ENCODE measurements at regions not wholly inside any gene's neighbourhood (a gene's known extent, or its start where the extent isn't known, plus 50 kb on each side); places are given as distances from the start of the nearest gene placed in this dataset.

- Histone ChIP-seq H3K36me3 (ENCODE audit: control insufficient read depth in 1 of 2, insufficient read depth in 2 of 2, low read length in 2 of 2) (no peaks in the 10 kb centered on the region), H3K9ac (ENCODE audit: low read depth in 1 of 2, low read length in 2 of 2) (no peak overlapping the region), H3K27ac (ENCODE audit: low read depth, low read length) (no peak overlapping the region), H3K4me3 (ENCODE audit: low read depth in 1 of 2, low read length in 2 of 2) (no peak overlapping the region), H3K27me3 (ENCODE audit: control insufficient read depth in 1 of 2, insufficient read depth in 2 of 2, low read length in 2 of 2) (no peaks in the 10 kb centered on the region), H3K4me1 (ENCODE audit: control insufficient read depth in 1 of 2, insufficient read depth in 2 of 2, low read length in 2 of 2) (no peaks in the 10 kb centered on the region), H3K9me3 (ENCODE audit: control insufficient read depth in 1 of 2, low read length in 2 of 2) (no peaks in the 10 kb centered on the region)
These were observed 127.0 kb upstream of the MON1B start for GRCh38 chr16:77064037-77064436.

- Histone ChIP-seq H3K4me3 (ENCODE audit: low read depth in 1 of 2, low read length in 2 of 2) (no peak overlapping the region), H3K9me3 (ENCODE audit: control insufficient read depth in 1 of 2, low read length in 2 of 2) (no peaks in the 10 kb centered on the region), H3K4me1 (ENCODE audit: control insufficient read depth in 1 of 2, insufficient read depth in 2 of 2, low read length in 2 of 2) (no peaks in the 10 kb centered on the region), H3K36me3 (ENCODE audit: control insufficient read depth in 1 of 2, insufficient read depth in 2 of 2, low read length in 2 of 2) (no peaks in the 10 kb centered on the region), H3K27ac (ENCODE audit: low read depth, low read length) (no peak overlapping the region), H3K9ac (ENCODE audit: low read depth in 1 of 2, low read length in 2 of 2) (no peak overlapping the region), H3K27me3 (ENCODE audit: control insufficient read depth in 1 of 2, insufficient read depth in 2 of 2, low read length in 2 of 2) (no peaks in the 10 kb centered on the region)
These were observed 124.0 kb upstream of the MON1B start for GRCh38 chr16:77066896-77067496.

GRCh38 chr16:77067900-77068299 lies 123.1 kb upstream of the MON1B start:
- no peak overlapping the region for H3K9ac ChIP-seq (ENCODE audit: low read depth in 1 of 2, low read length in 2 of 2)
- no peak overlapping the region for H3K27ac ChIP-seq (ENCODE audit: low read depth, low read length)
- H3K4me3 ChIP-seq (ENCODE audit: low read depth in 1 of 2, low read length in 2 of 2), result no peak overlapping the region
- H3K27me3 ChIP-seq (ENCODE audit: control insufficient read depth in 1 of 2, insufficient read depth in 2 of 2, low read length in 2 of 2), result no peaks in the 10 kb centered on the region
- H3K9me3 ChIP-seq (ENCODE audit: control insufficient read depth in 1 of 2, low read length in 2 of 2), result no peaks in the 10 kb centered on the region
- H3K36me3 ChIP-seq (ENCODE audit: control insufficient read depth in 1 of 2, insufficient read depth in 2 of 2, low read length in 2 of 2), result no peaks in the 10 kb centered on the region
- H3K4me1 ChIP-seq (ENCODE audit: control insufficient read depth in 1 of 2, insufficient read depth in 2 of 2, low read length in 2 of 2), result no peaks in the 10 kb centered on the region

- H3K9ac ChIP-seq (ENCODE audit: low read depth in 1 of 2, low read length in 2 of 2), result no peak overlapping the region
- H3K4me3 ChIP-seq (ENCODE audit: low read depth in 1 of 2, low read length in 2 of 2), result no peak overlapping the region
- H3K36me3 ChIP-seq (ENCODE audit: control insufficient read depth in 1 of 2, insufficient read depth in 2 of 2, low read length in 2 of 2), result no peaks in the 10 kb centered on the region
- no peaks in the 10 kb centered on the region for H3K4me1 ChIP-seq (ENCODE audit: control insufficient read depth in 1 of 2, insufficient read depth in 2 of 2, low read length in 2 of 2)
- no peak overlapping the region for H3K27ac ChIP-seq (ENCODE audit: low read depth, low read length)
- H3K9me3 ChIP-seq (ENCODE audit: control insufficient read depth in 1 of 2, low read length in 2 of 2), result no peaks in the 10 kb centered on the region
- H3K27me3 ChIP-seq (ENCODE audit: control insufficient read depth in 1 of 2, insufficient read depth in 2 of 2, low read length in 2 of 2), result no peaks in the 10 kb centered on the region
These were observed 122.6 kb upstream of the MON1B start for GRCh38 chr16:77068402-77068801.

GRCh38 chr16:77069929-77070328 lies 121.1 kb upstream of the MON1B start:
- H3K9ac ChIP-seq (ENCODE audit: low read depth in 1 of 2, low read length in 2 of 2), result no peak overlapping the region
- H3K4me1 ChIP-seq (ENCODE audit: control insufficient read depth in 1 of 2, insufficient read depth in 2 of 2, low read length in 2 of 2), result no peaks in the 10 kb centered on the region
- H3K27me3 ChIP-seq (ENCODE audit: control insufficient read depth in 1 of 2, insufficient read depth in 2 of 2, low read length in 2 of 2), result no peaks in the 10 kb centered on the region
- no peak overlapping the region for H3K27ac ChIP-seq (ENCODE audit: low read depth, low read length)
- no peaks in the 10 kb centered on the region for H3K9me3 ChIP-seq (ENCODE audit: control insufficient read depth in 1 of 2, low read length in 2 of 2)
- no peaks in the 10 kb centered on the region for H3K36me3 ChIP-seq (ENCODE audit: control insufficient read depth in 1 of 2, insufficient read depth in 2 of 2, low read length in 2 of 2)
- no peak overlapping the region for H3K4me3 ChIP-seq (ENCODE audit: low read depth in 1 of 2, low read length in 2 of 2)

GRCh38 chr16:77070683-77071082 lies 120.3 kb upstream of the MON1B start:
- no peak overlapping the region for H3K9ac ChIP-seq (ENCODE audit: low read depth in 1 of 2, low read length in 2 of 2)
- H3K36me3 ChIP-seq (ENCODE audit: control insufficient read depth in 1 of 2, insufficient read depth in 2 of 2, low read length in 2 of 2), result no peaks in the 10 kb centered on the region
- H3K27ac ChIP-seq (ENCODE audit: low read depth, low read length), result no peak overlapping the region
- H3K27me3 ChIP-seq (ENCODE audit: control insufficient read depth in 1 of 2, insufficient read depth in 2 of 2, low read length in 2 of 2), result no peaks in the 10 kb centered on the region
- no peak overlapping the region for H3K4me3 ChIP-seq (ENCODE audit: low read depth in 1 of 2, low read length in 2 of 2)
- no peaks in the 10 kb centered on the region for H3K9me3 ChIP-seq (ENCODE audit: control insufficient read depth in 1 of 2, low read length in 2 of 2)
- no peaks in the 10 kb centered on the region for H3K4me1 ChIP-seq (ENCODE audit: control insufficient read depth in 1 of 2, insufficient read depth in 2 of 2, low read length in 2 of 2)

- Histone ChIP-seq H3K4me3 (ENCODE audit: low read depth in 1 of 2, low read length in 2 of 2) (no peak overlapping the region), H3K9ac (ENCODE audit: low read depth in 1 of 2, low read length in 2 of 2) (no peak overlapping the region), H3K36me3 (ENCODE audit: control insufficient read depth in 1 of 2, insufficient read depth in 2 of 2, low read length in 2 of 2) (no peaks in the 10 kb centered on the region), H3K27ac (ENCODE audit: low read depth, low read length) (no peak overlapping the region), H3K9me3 (ENCODE audit: control insufficient read depth in 1 of 2, low read length in 2 of 2) (no peaks in the 10 kb centered on the region), H3K27me3 (ENCODE audit: control insufficient read depth in 1 of 2, insufficient read depth in 2 of 2, low read length in 2 of 2) (no peaks in the 10 kb centered on the region), H3K4me1 (ENCODE audit: control insufficient read depth in 1 of 2, insufficient read depth in 2 of 2, low read length in 2 of 2) (no peaks in the 10 kb centered on the region)
These were observed 114.2 kb upstream of the MON1B start for GRCh38 chr16:77076839-77077238.

GRCh38 chr16:77077256-77077922 lies 113.6 kb upstream of the MON1B start:
- H3K9ac ChIP-seq (ENCODE audit: low read depth in 1 of 2, low read length in 2 of 2), result no peak overlapping the region
- H3K27me3 ChIP-seq (ENCODE audit: control insufficient read depth in 1 of 2, insufficient read depth in 2 of 2, low read length in 2 of 2), result no peaks in the 10 kb centered on the region
- H3K9me3 ChIP-seq (ENCODE audit: control insufficient read depth in 1 of 2, low read length in 2 of 2), result no peaks in the 10 kb centered on the region
- H3K27ac ChIP-seq (ENCODE audit: low read depth, low read length), result no peak overlapping the region
- no peak overlapping the region for H3K4me3 ChIP-seq (ENCODE audit: low read depth in 1 of 2, low read length in 2 of 2)
- no peaks in the 10 kb centered on the region for H3K4me1 ChIP-seq (ENCODE audit: control insufficient read depth in 1 of 2, insufficient read depth in 2 of 2, low read length in 2 of 2)
- no peaks in the 10 kb centered on the region for H3K36me3 ChIP-seq (ENCODE audit: control insufficient read depth in 1 of 2, insufficient read depth in 2 of 2, low read length in 2 of 2)

GRCh38 chr16:77085981-77086380 lies 105.0 kb upstream of the MON1B start:
- no peaks in the 10 kb centered on the region for H3K36me3 ChIP-seq (ENCODE audit: control insufficient read depth in 1 of 2, insufficient read depth in 2 of 2, low read length in 2 of 2)
- no peak overlapping the region for H3K27ac ChIP-seq (ENCODE audit: low read depth, low read length)
- H3K9ac ChIP-seq (ENCODE audit: low read depth in 1 of 2, low read length in 2 of 2), result no peak overlapping the region
- no peak overlapping the region for H3K4me3 ChIP-seq (ENCODE audit: low read depth in 1 of 2, low read length in 2 of 2)
- H3K4me1 ChIP-seq (ENCODE audit: control insufficient read depth in 1 of 2, insufficient read depth in 2 of 2, low read length in 2 of 2), result no peaks in the 10 kb centered on the region
- no peaks in the 10 kb centered on the region for H3K27me3 ChIP-seq (ENCODE audit: control insufficient read depth in 1 of 2, insufficient read depth in 2 of 2, low read length in 2 of 2)
- H3K9me3 ChIP-seq (ENCODE audit: control insufficient read depth in 1 of 2, low read length in 2 of 2), result no peaks in the 10 kb centered on the region

- no peaks in the 10 kb centered on the region for H3K4me1 ChIP-seq (ENCODE audit: control insufficient read depth in 1 of 2, insufficient read depth in 2 of 2, low read length in 2 of 2)
- no peaks in the 10 kb centered on the region for H3K9me3 ChIP-seq (ENCODE audit: control insufficient read depth in 1 of 2, low read length in 2 of 2)
- H3K4me3 ChIP-seq (ENCODE audit: low read depth in 1 of 2, low read length in 2 of 2), result no peak overlapping the region
- H3K36me3 ChIP-seq (ENCODE audit: control insufficient read depth in 1 of 2, insufficient read depth in 2 of 2, low read length in 2 of 2), result no peaks in the 10 kb centered on the region
- no peak overlapping the region for H3K9ac ChIP-seq (ENCODE audit: low read depth in 1 of 2, low read length in 2 of 2)
- H3K27me3 ChIP-seq (ENCODE audit: control insufficient read depth in 1 of 2, insufficient read depth in 2 of 2, low read length in 2 of 2), result no peaks in the 10 kb centered on the region
- H3K27ac ChIP-seq (ENCODE audit: low read depth, low read length), result no peak overlapping the region
These were observed 100.9 kb upstream of the MON1B start for GRCh38 chr16:77090062-77090461.

Data from duodenal mucosa (tissue), 2 donors.